IMR-90 (cell line): ENCODE measurements at regions not wholly inside any gene's neighbourhood (a gene's known extent, or its start where the extent isn't known, plus 50 kb on each side); places are given as distances from the start of the nearest gene placed in this dataset.

ENCODE experiments used
- ATAC-seq: fragments of 200-7000 bp; cut with Tn5 transposase; 2 replicates; pipeline ENCODE4 v1.9.1; 2020; ENCODE audit warnings: low read depth, mild to moderate bottlenecking, moderate library complexity
- BruUV-seq: library from RNA; stranded (reverse); fragments of 400-500 nt; replicated peaks from 2 replicates; lab custom pipeline; 2021; lab: Mats Ljungman, UMichigan
- CTCF ChIA-PET: fragments of 300-600 bp; formaldehyde crosslinking; extraction: SDS; loops from one replicate; lab custom pipeline; 2021; ENCODE audit warnings: antibody characterized with exemption; lab: Yijun Ruan, JAX
- POLR2A ChIA-PET: fragments of 300-600 bp; sonication (Branson Sonifier 250); formaldehyde crosslinking; loops from one replicate; lab custom pipeline; 2022; ENCODE audit warnings: antibody characterized with exemption; ENCODE audit not compliant: unreplicated experiment; lab: Charles Lee
- DNase-seq: peaks from one replicate; pipeline ENCODE4 v3.0.0; 2013
- H2AFZ ChIP-seq: replicated peaks from 2 replicates; pipeline ENCODE3; 2013; ENCODE audit warnings: low read length, mild to moderate bottlenecking; ENCODE audit not compliant: poor library complexity
- H2AK5ac ChIP-seq: 2 replicates; pipeline ENCODE4 v1.6.1; 2013; ENCODE audit warnings: low read depth, low read length, inconsistent platforms
- H2AK9ac ChIP-seq: replicated peaks from 2 replicates; pipeline ENCODE3; 2013; ENCODE audit warnings: mild to moderate bottlenecking, low read depth, low read length, moderate library complexity; ENCODE audit not compliant: poor library complexity
- H2BK120ac ChIP-seq: 2 replicates; pipeline ENCODE4 v1.6.1; 2013; ENCODE audit warnings: low read depth, low read length, inconsistent platforms
- H2BK15ac ChIP-seq: 3 replicates; pipeline ENCODE4 v1.6.1; 2013; ENCODE audit warnings: low read depth, low read length, inconsistent platforms
- H2BK20ac ChIP-seq: 2 replicates; pipeline ENCODE4 v1.6.1; 2013; ENCODE audit warnings: low read depth, mild to moderate bottlenecking, inconsistent platforms, low read length, moderate library complexity
- H2BK5ac ChIP-seq: 2 replicates; pipeline ENCODE4 v1.6.1; 2013; ENCODE audit warnings: mild to moderate bottlenecking, low read depth, low read length, inconsistent platforms; ENCODE audit not compliant: poor library complexity, severe bottlenecking
- H3K14ac ChIP-seq: replicated peaks from 2 replicates; pipeline ENCODE4 v1.6.1; 2013; ENCODE audit warnings: low read depth, low read length, inconsistent platforms
- H3K18ac ChIP-seq: 2 replicates; pipeline ENCODE4 v1.6.1; 2013; ENCODE audit warnings: low read depth, low read length, control low read depth
- H3K23ac ChIP-seq: 2 replicates; pipeline ENCODE4 v1.6.1; 2013; ENCODE audit warnings: low read depth, low read length, inconsistent platforms
- H3K27ac ChIP-seq: 2 replicates; pipeline ENCODE4 v1.5.1; 2013; ENCODE audit warnings: mild to moderate bottlenecking, control low read depth, low read length; ENCODE audit not compliant: insufficient read depth
- H3K27me3 ChIP-seq: 2 replicates; pipeline ENCODE4 v1.6.1; 2013; ENCODE audit warnings: low read length; ENCODE audit not compliant: control insufficient read depth, insufficient read depth
- H3K36me3 ChIP-seq: 2 replicates; pipeline ENCODE4 v1.6.1; 2013; ENCODE audit warnings: low read length, mixed read lengths; ENCODE audit not compliant: control insufficient read depth, insufficient read depth
- H3K4ac ChIP-seq: 2 replicates; pipeline ENCODE4 v1.6.1; 2013; ENCODE audit warnings: low read depth, low read length, inconsistent platforms
- H3K4me1 ChIP-seq: 2 replicates; pipeline ENCODE4 v1.6.1; 2013; ENCODE audit warnings: low read length, mixed read lengths; ENCODE audit not compliant: control insufficient read depth, insufficient read depth
- H3K4me2 ChIP-seq: 2 replicates; pipeline ENCODE4 v1.6.1; 2013; ENCODE audit warnings: low read depth, mild to moderate bottlenecking, control low read depth, low read length, moderate library complexity
- H3K4me3 ChIP-seq: 2 replicates; pipeline ENCODE4 v1.5.1; 2013; ENCODE audit warnings: low read depth, mild to moderate bottlenecking, control low read depth, low read length, moderate library complexity; ENCODE audit not compliant: insufficient read depth
- H3K56ac ChIP-seq: 2 replicates; pipeline ENCODE4 v1.6.1; 2013; ENCODE audit warnings: low read length, inconsistent platforms; ENCODE audit not compliant: insufficient read depth; ENCODE audit errors: extremely low read depth
- H3K79me1 ChIP-seq, 2 experiments: 2 replicates each; pipeline ENCODE4 v1.6.1; 2013; ENCODE audit warnings: low read length in 2 of 2, inconsistent platforms in 1 of 2, low read depth in 1 of 2
- H3K9ac ChIP-seq: 2 replicates; pipeline ENCODE4 v1.6.1; 2013; ENCODE audit warnings: low read depth, low read length, control low read depth
- H3K9me1 ChIP-seq: 2 replicates; pipeline ENCODE4 v1.6.1; 2013; ENCODE audit warnings: low read length, inconsistent platforms; ENCODE audit not compliant: insufficient read depth
- H3K9me3 ChIP-seq: 2 replicates; pipeline ENCODE4 v1.6.1; 2013; ENCODE audit warnings: low read length; ENCODE audit not compliant: control insufficient read depth, insufficient read depth
- H4K20me1 ChIP-seq: 2 replicates; pipeline ENCODE4 v1.6.1; 2013; ENCODE audit warnings: low read length, inconsistent platforms; ENCODE audit not compliant: insufficient read depth
- H4K5ac ChIP-seq: 2 replicates; pipeline ENCODE4 v1.6.1; 2013; ENCODE audit warnings: mild to moderate bottlenecking, low read depth, low read length, control low read depth
- H4K8ac ChIP-seq, 2 experiments: 2 replicates each; pipeline ENCODE4 v1.6.1; 2013; ENCODE audit warnings: low read depth in 2 of 2, low read length in 2 of 2, control low read depth in 1 of 2, inconsistent platforms in 1 of 2
- H4K91ac ChIP-seq: 2 replicates; pipeline ENCODE4 v1.6.1; 2013; ENCODE audit warnings: low read depth, low read length, inconsistent platforms; ENCODE audit not compliant: insufficient read depth
- BHLHE40 ChIP-seq: fragments of 150-350 bp; IDR thresholded peaks from 2 replicates; pipeline ENCODE4 v1.6.1; 2016; ENCODE audit warnings: mild to moderate bottlenecking, low read depth, low read length
- CEBPB ChIP-seq: IDR thresholded peaks from 2 replicates; pipeline ENCODE4 v1.6.1; 2012; ENCODE audit warnings: low read depth, low read length, improper control_type of control experiment
- CHD1 ChIP-seq: IDR thresholded peaks from 2 replicates; pipeline ENCODE4 v1.6.1; 2012; ENCODE audit warnings: low read depth, low read length, improper control_type of control experiment
- FOS ChIP-seq: fragments of 150-350 bp; IDR thresholded peaks from 2 replicates; pipeline ENCODE4 v1.6.1; 2016; ENCODE audit warnings: low read depth, low read length
- MAZ ChIP-seq: IDR thresholded peaks from 2 replicates; pipeline ENCODE4 v1.6.1; 2012; ENCODE audit warnings: low read depth, mild to moderate bottlenecking, low read length, improper control_type of control experiment, moderate library complexity, borderline replicate concordance
- NFE2L2 ChIP-seq: fragments of 150-350 bp; IDR thresholded peaks from 2 replicates; pipeline ENCODE4 v1.6.1; 2016; ENCODE audit warnings: low read depth, mild to moderate bottlenecking, low read length
- POLR2A ChIP-seq: IDR thresholded peaks from 2 replicates; pipeline ENCODE4 v1.6.1; 2012; ENCODE audit warnings: mild to moderate bottlenecking, low read depth, low read length
- RCOR1 ChIP-seq: IDR thresholded peaks from 2 replicates; pipeline ENCODE4 v1.6.1; 2012; ENCODE audit warnings: mild to moderate bottlenecking, low read length, improper control_type of control experiment; ENCODE audit not compliant: insufficient replicate concordance
- RFX5 ChIP-seq: IDR thresholded peaks from 2 replicates; pipeline ENCODE4 v1.8.0; 2012; ENCODE audit warnings: low read depth, mild to moderate bottlenecking, low read length, moderate library complexity
- SMC3 ChIP-seq: fragments of 150-350 bp; IDR thresholded peaks from 2 replicates; pipeline ENCODE4 v1.6.1; 2016; ENCODE audit warnings: low read depth, mild to moderate bottlenecking, antibody characterized with exemption, low read length, moderate library complexity
- WGBS, 2 experiments: methylation state at CpG; one replicate each; pipeline versions ENCODE4 v1.1.5 to v1.1.7; 2013; ENCODE audit warnings: missing lambda C conversion rate in 2 of 2; ENCODE audit not compliant: insufficient read length in 1 of 2; ENCODE audit errors: extremely low coverage in 2 of 2; 5-methylcytosine and 5-hydroxymethylcytosine counted together
- dilution Hi-C: fragments of 300-500 bp; cut with HindIII; formaldehyde crosslinking; loops from one replicate; pipeline ENCODE4 v1.14.3; 2018; ENCODE audit warnings: low sequenced_read_pairs; ENCODE audit not compliant: unreplicated experiment
- in situ Hi-C: fragments of 300-500 bp; cut with MboI; formaldehyde crosslinking; loops from 3 replicates; pipeline ENCODE4 v1.14.3; 2019; ENCODE audit warnings: low sequenced_read_pairs, inconsistent platforms, mixed read lengths
- intact Hi-C: fragments of 100-400 bp; cut with micrococcal nuclease; formaldehyde crosslinking; loops from 2 replicates; pipeline ENCODE4 v1.10.0; 2022

- no peak for DNase-seq
- H2AK9ac ChIP-seq: no peak overlapping the region
- no peak overlapping the region for H3K14ac ChIP-seq
- intact Hi-C loops: no loop called here
- no peak overlapping the region for H3K9ac ChIP-seq
- CTCF ChIA-PET: no interaction called here
- H4K20me1 ChIP-seq: no peaks in the 10 kb centered on the region
- no peak overlapping the region for H3K4me2 ChIP-seq
- H3K27ac ChIP-seq: no peak overlapping the region
- H4K91ac ChIP-seq: no peak overlapping the region
- no peak overlapping the region for H2BK120ac ChIP-seq
- H3K9me3 ChIP-seq: peaks cover 9% of the 10 kb centered on the region; the same call in 1 of the 2 replicates
- no peak overlapping the region for H2BK20ac ChIP-seq
- no peak overlapping the region for H2BK15ac ChIP-seq
- POLR2A ChIA-PET: no interaction called here
- TF ChIP-seq BHLHE40 (no peak), RFX5 (no peak), FOS (no peak), POLR2A (no peak), RCOR1 (no peak), MAZ (no peak), CEBPB (no peak), CHD1 (no peak), NFE2L2 (no peak), SMC3 (no peak)
- dilution Hi-C loops: no loop called here
- no peak overlapping the region for H3K4ac ChIP-seq
- H2BK5ac ChIP-seq: no peak overlapping the region
- no peak overlapping the region for H3K56ac ChIP-seq
- BruUV-seq: no TSS peak
- WGBS, 2 experiments: 0% methylated on average over 1 of the region's 2 CpGs; no CpG with 5 or more reads in 1 of the 2 experiments
- H3K18ac ChIP-seq: no peak overlapping the region
- ATAC-seq: no peak
- in situ Hi-C loops: no loop called here
- no peak overlapping the region for H3K23ac ChIP-seq
- no peaks in the 10 kb centered on the region for H3K36me3 ChIP-seq
- no peaks in the 10 kb centered on the region for H3K79me1 ChIP-seq
- H2AK5ac ChIP-seq: no peak overlapping the region
- no peak overlapping the region for H2AFZ ChIP-seq
- H4K8ac ChIP-seq: no peak overlapping the region
- H3K9me1 ChIP-seq: no peaks in the 10 kb centered on the region
- H3K4me3 ChIP-seq: no peak overlapping the region
- H3K27me3 ChIP-seq: no peaks in the 10 kb centered on the region
- H3K4me1 ChIP-seq: no peaks in the 10 kb centered on the region
- no peak overlapping the region for H4K5ac ChIP-seq
These were observed 129.2 kb downstream of the DMRT2 start for GRCh38 chr9:1179366-1179765.
